Peyer's patch (tissue), 4 donors: ENCODE measurements at regions not wholly inside any gene's neighbourhood (a gene's known extent, or its start where the extent isn't known, plus 50 kb on each side); places are given as distances from the start of the nearest gene placed in this dataset.

Experiments
- DNase-seq, 3 donors: peaks; one replicate each; pipeline ENCODE4 v3.0.0-alpha.2; 2017 to 2019
- H3K27ac ChIP-seq, 4 donors: fragments of 200-600 bp; sonication (generic); one replicate each; pipeline ENCODE4 v1.5.1; 2016 to 2019
- H3K27me3 ChIP-seq, 2 donors: fragments of 200-600 bp; sonication (generic); one replicate each; pipeline ENCODE4 v1.5.1; 2019
- H3K36me3 ChIP-seq, 3 donors: fragments of 200-600 bp; sonication (generic); one replicate each; pipeline ENCODE4 v1.5.1; 2016 to 2019
- H3K4me1 ChIP-seq, 4 donors: fragments of 200-600 bp; sonication (generic); one replicate each; pipeline ENCODE4 v1.5.1; 2016 to 2019
- H3K4me3 ChIP-seq, 4 donors: fragments of 200-600 bp; sonication (generic); 1 replicate in 3 of 4; 2 replicates in 1 of 4; pipeline ENCODE4 v1.5.1; 2016 to 2019; ENCODE audit warnings: mild to moderate bottlenecking in 1 of 4
- H3K9me3 ChIP-seq, 4 donors: fragments of 200-600 bp; sonication (generic); one replicate each; pipeline ENCODE4 v1.5.1; 2016 to 2019; ENCODE audit warnings: mild to moderate bottlenecking in 1 of 4
- CTCF ChIP-seq, 6 experiments: fragments of 450-650 bp in 4 of 6; fragments of 200-600 bp in 2 of 6; sonication (generic) in 1 of 6; IDR thresholded peaks; one replicate each; pipeline ENCODE4 v1.5.1; 2017 to 2019; ENCODE audit warnings: antibody characterized with exemption in 6 of 6, mild to moderate bottlenecking in 3 of 6, moderate library complexity in 1 of 6
- POLR2A ChIP-seq, 2 donors: fragments of 450-650 bp; IDR thresholded peaks; one replicate each; pipeline ENCODE4 v1.5.1; 2017; ENCODE audit warnings: antibody characterized with exemption in 2 of 2, mild to moderate bottlenecking in 2 of 2, moderate library complexity in 2 of 2

- H3K27ac ChIP-seq = no peak overlapping the region
- no peak for TF ChIP-seq CTCF (IDR thresholded peaks at IDR 0.05)
- TF ChIP-seq POLR2A (IDR thresholded peaks at IDR 0.05) = no peak
Observed at GRCh38 chrY:7712289-7712688, 800.7 kb upstream of the AMELY start.

GRCh38 chrY:7703578-7704140 is 792.1 kb upstream of the AMELY start:
- no peaks in the 10 kb centered on the region for H3K9me3 ChIP-seq
- no peaks in the 10 kb centered on the region for H3K36me3 ChIP-seq
- H3K27ac ChIP-seq = no peak overlapping the region
- DNase-seq = no peak
- H3K4me1 ChIP-seq = no peaks in the 10 kb centered on the region
- no peaks in the 10 kb centered on the region for H3K27me3 ChIP-seq
- no peak overlapping the region for H3K4me3 ChIP-seq
- TF ChIP-seq POLR2A (IDR thresholded peaks at IDR 0.05) (no peak), CTCF (IDR thresholded peaks at IDR 0.05) (no peak)

More at GRCh38 chrY:7712289-7712688, 800.7 kb upstream of the AMELY start:
- Histone ChIP-seq H3K9me3 (no peaks in the 10 kb centered on the region), H3K27me3 (no peaks in the 10 kb centered on the region), H3K4me1 (no peaks in the 10 kb centered on the region), H3K4me3 (no peak overlapping the region), H3K36me3 (no peaks in the 10 kb centered on the region)
- no peak for DNase-seq

- TF ChIP-seq CTCF (IDR thresholded peaks at IDR 0.05) (no peak), POLR2A (IDR thresholded peaks at IDR 0.05) (no peak)
- no peaks in the 10 kb centered on the region for H3K27me3 ChIP-seq
- H3K36me3 ChIP-seq = no peaks in the 10 kb centered on the region
- no peak for DNase-seq
- H3K27ac ChIP-seq = no peak overlapping the region
- H3K4me1 ChIP-seq = no peaks in the 10 kb centered on the region
- H3K9me3 ChIP-seq = no peaks in the 10 kb centered on the region
- H3K4me3 ChIP-seq = no peak overlapping the region
Observed at GRCh38 chrY:7702481-7702880, 790.9 kb upstream of the AMELY start.

GRCh38 chrY:7701676-7702075 is 790.1 kb upstream of the AMELY start:
- Histone ChIP-seq H3K4me1 (no peaks in the 10 kb centered on the region), H3K27ac (no peak overlapping the region), H3K36me3 (no peaks in the 10 kb centered on the region), H3K27me3 (no peaks in the 10 kb centered on the region), H3K9me3 (no peaks in the 10 kb centered on the region), H3K4me3 (no peak overlapping the region)
- no peak for DNase-seq
- TF ChIP-seq CTCF (IDR thresholded peaks at IDR 0.05) (no peak), POLR2A (IDR thresholded peaks at IDR 0.05) (no peak)

GRCh38 chrY:7697506-7697905 is 786.0 kb upstream of the AMELY start:
- no peak for DNase-seq
- Histone ChIP-seq H3K9me3 (no peaks in the 10 kb centered on the region), H3K27me3 (no peaks in the 10 kb centered on the region), H3K36me3 (no peaks in the 10 kb centered on the region), H3K4me3 (no peak overlapping the region), H3K27ac (no peak overlapping the region), H3K4me1 (no peaks in the 10 kb centered on the region)
- TF ChIP-seq CTCF (IDR thresholded peaks at IDR 0.05) (no peak), POLR2A (IDR thresholded peaks at IDR 0.05) (no peak)

GRCh38 chrY:7692701-7693100 is 781.1 kb upstream of the AMELY start:
- Histone ChIP-seq H3K27ac (no peak overlapping the region), H3K9me3 (no peaks in the 10 kb centered on the region), H3K4me3 (no peak overlapping the region), H3K27me3 (no peaks in the 10 kb centered on the region), H3K36me3 (no peaks in the 10 kb centered on the region), H3K4me1 (no peaks in the 10 kb centered on the region)
- TF ChIP-seq CTCF (IDR thresholded peaks at IDR 0.05) = no peak
- TF ChIP-seq POLR2A (IDR thresholded peaks at IDR 0.05) = no peak
- DNase-seq = no peak
